SK-N-SH (cell line): ENCODE measurements at regions not wholly inside any gene's neighbourhood (a gene's known extent, or its start where the extent isn't known, plus 50 kb on each side); places are given as distances from the start of the nearest gene placed in this dataset.

Experiments
- CTCF ChIP-seq: fragments of 200-600 bp; sonication (generic); IDR thresholded peaks from 2 replicates; pipeline ENCODE4 v1.6.1; 2017; ENCODE audit warnings: antibody characterized with exemption, mild to moderate bottlenecking, moderate library complexity
- EZH2phosphoT487 ChIP-seq: fragments of 200-600 bp; sonication (generic); IDR thresholded peaks from 2 replicates; pipeline ENCODE4 v1.6.1; 2017; ENCODE audit warnings: low read depth, mixed run types, mild to moderate bottlenecking, antibody characterized with exemption, moderate library complexity, borderline replicate concordance
- GABPA ChIP-seq: IDR thresholded peaks from 2 replicates; pipeline ENCODE4 v1.4.0; 2012; ENCODE audit warnings: low read depth, mild to moderate bottlenecking
- GATA2 ChIP-seq: sonication (generic); formaldehyde crosslinking; IDR thresholded peaks from 2 replicates; pipeline ENCODE4 v1.5.0; 2020; ENCODE audit warnings: mild to moderate bottlenecking, missing genetic modification reagents
- POLR2AphosphoS5 ChIP-seq: IDR thresholded peaks from 2 replicates; pipeline ENCODE4 v1.6.1; 2012; ENCODE audit warnings: low read depth, low read length
- RAD21 ChIP-seq: IDR thresholded peaks from 2 replicates; pipeline ENCODE4 v1.6.1; 2012; ENCODE audit warnings: mild to moderate bottlenecking, low read length
- RCOR1 ChIP-seq: fragments of 150-350 bp; IDR thresholded peaks from 2 replicates; pipeline ENCODE4 v1.6.1; 2017; ENCODE audit warnings: antibody characterized with exemption, low read length
- TAF1 ChIP-seq: IDR thresholded peaks from 2 replicates; pipeline ENCODE4 v1.6.1; 2012; ENCODE audit warnings: low read depth, mild to moderate bottlenecking, low read length, moderate library complexity, borderline replicate concordance
- TCF12 ChIP-seq: IDR thresholded peaks from 2 replicates; pipeline ENCODE4 v1.4.0; 2012
- TF ChIP-seq, protein P1 (sequence below): IDR thresholded peaks from 2 replicates; pipeline ENCODE4 v1.4.0; 2012; ENCODE audit warnings: low read depth, borderline replicate concordance

- no peak for TF ChIP-seq POLR2AphosphoS5
- no peak for TF ChIP-seq RAD21
- TF ChIP-seq GABPA, result no peak
- no peak for TF ChIP-seq CTCF
- no peak for TF ChIP-seq EZH2phosphoT487
- no peak for TF ChIP-seq GATA2 (CRISPR knock-in tag)
- TF ChIP-seq RCOR1, result no peak
- TF ChIP-seq TAF1, result no peak
- TF ChIP-seq, protein P1, sequence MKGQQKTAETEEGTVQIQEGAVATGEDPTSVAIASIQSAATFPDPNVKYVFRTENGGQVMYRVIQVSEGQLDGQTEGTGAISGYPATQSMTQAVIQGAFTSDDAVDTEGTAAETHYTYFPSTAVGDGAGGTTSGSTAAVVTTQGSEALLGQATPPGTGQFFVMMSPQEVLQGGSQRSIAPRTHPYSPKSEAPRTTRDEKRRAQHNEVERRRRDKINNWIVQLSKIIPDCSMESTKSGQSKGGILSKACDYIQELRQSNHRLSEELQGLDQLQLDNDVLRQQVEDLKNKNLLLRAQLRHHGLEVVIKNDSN, result no peak
- TF ChIP-seq TCF12, result no peak
Measured at GRCh38 chr13:60282186-60282585, 114.8 kb upstream of the TDRD3 start.
